GM23248 (cell line): ENCODE measurements at regions not wholly inside any gene's neighbourhood (a gene's known extent, or its start where the extent isn't known, plus 50 kb on each side); places are given as distances from the start of the nearest gene placed in this dataset.

Experiments used
- DNase-seq: peaks from one replicate; pipeline ENCODE4 v3.0.0-alpha.2; 2015
- H2AFZ ChIP-seq: fragments of 200-600 bp; sonication (generic); 2 replicates; pipeline ENCODE4 v1.6.1; 2016; ENCODE audit warnings: antibody characterized with exemption
- H3F3A ChIP-seq: fragments of 200-600 bp; sonication (generic); 2 replicates; pipeline ENCODE4 v1.6.1; 2016; ENCODE audit warnings: mild to moderate bottlenecking, antibody characterized with exemption, mixed run types; ENCODE audit not compliant: insufficient read depth
- H3K27ac ChIP-seq: fragments of 200-600 bp; sonication (generic); 2 replicates; pipeline ENCODE4 v1.5.1; 2016; ENCODE audit warnings: mild to moderate bottlenecking
- H3K27me3 ChIP-seq: fragments of 200-600 bp; sonication (generic); replicated peaks from 2 replicates; pipeline ENCODE4 v1.6.1; 2016; ENCODE audit warnings: mild to moderate bottlenecking; ENCODE audit not compliant: insufficient read depth
- H3K36me3 ChIP-seq: fragments of 200-600 bp; sonication (generic); 2 replicates; pipeline ENCODE4 v1.6.1; 2016; ENCODE audit warnings: low read depth, mild to moderate bottlenecking
- H3K4me1 ChIP-seq: fragments of 200-600 bp; sonication (generic); 2 replicates; pipeline ENCODE4 v1.6.1; 2016; ENCODE audit warnings: mild to moderate bottlenecking; ENCODE audit not compliant: insufficient read depth
- H3K4me2 ChIP-seq: fragments of 200-600 bp; sonication (generic); one replicate; pipeline ENCODE4 v1.6.1; 2016; ENCODE audit warnings: mild to moderate bottlenecking; ENCODE audit not compliant: unreplicated experiment
- H3K4me3 ChIP-seq: fragments of 200-600 bp; sonication (generic); 2 replicates; pipeline ENCODE4 v1.5.1; 2016; ENCODE audit warnings: mild to moderate bottlenecking
- H3K79me2 ChIP-seq: fragments of 200-600 bp; sonication (generic); 2 replicates; pipeline ENCODE4 v1.6.1; 2016; ENCODE audit warnings: mild to moderate bottlenecking; ENCODE audit not compliant: insufficient read depth
- H3K9ac ChIP-seq: fragments of 200-600 bp; sonication (generic); 2 replicates; pipeline ENCODE4 v1.6.1; 2016; ENCODE audit warnings: mild to moderate bottlenecking
- H3K9me2 ChIP-seq: fragments of 200-600 bp; sonication (generic); 2 replicates; pipeline ENCODE4 v1.6.1; 2016; ENCODE audit warnings: mixed run types, mild to moderate bottlenecking, moderate library complexity; ENCODE audit not compliant: insufficient read depth
- H3K9me3 ChIP-seq: fragments of 200-600 bp; sonication (generic); one replicate; pipeline ENCODE4 v1.6.1; 2017; ENCODE audit warnings: low read depth
- H4K20me1 ChIP-seq: fragments of 200-600 bp; sonication (generic); 2 replicates; pipeline ENCODE4 v1.6.0; 2016; ENCODE audit not compliant: insufficient read depth
- EZH2 ChIP-seq: fragments of 200-600 bp; sonication (generic); IDR thresholded peaks from 2 replicates; pipeline ENCODE4 v1.6.1; 2018; ENCODE audit warnings: antibody characterized with exemption, mild to moderate bottlenecking; ENCODE audit not compliant: insufficient read depth, poor library complexity, severe bottlenecking
- EZH2phosphoT487 ChIP-seq: fragments of 200-600 bp; sonication (generic); IDR thresholded peaks from 2 replicates; pipeline ENCODE4 v1.6.1; 2018; ENCODE audit warnings: antibody characterized with exemption, moderate library complexity, mild to moderate bottlenecking, low read depth; ENCODE audit not compliant: insufficient read depth
- WGBS, 2 experiments: methylation state at CpG; one replicate each; pipeline ENCODE4 v1.1.6; 2015 to 2017; ENCODE audit warnings: low lambda C conversion rate in 2 of 2, low coverage in 1 of 2; ENCODE audit errors: missing lambda C conversion rate in 2 of 2; 5-methylcytosine and 5-hydroxymethylcytosine counted together
- in situ Hi-C: fragments of 300-500 bp; cut with MboI; formaldehyde crosslinking; loops from 2 replicates; pipeline ENCODE4 v1.15.0; 2020

DNA sequence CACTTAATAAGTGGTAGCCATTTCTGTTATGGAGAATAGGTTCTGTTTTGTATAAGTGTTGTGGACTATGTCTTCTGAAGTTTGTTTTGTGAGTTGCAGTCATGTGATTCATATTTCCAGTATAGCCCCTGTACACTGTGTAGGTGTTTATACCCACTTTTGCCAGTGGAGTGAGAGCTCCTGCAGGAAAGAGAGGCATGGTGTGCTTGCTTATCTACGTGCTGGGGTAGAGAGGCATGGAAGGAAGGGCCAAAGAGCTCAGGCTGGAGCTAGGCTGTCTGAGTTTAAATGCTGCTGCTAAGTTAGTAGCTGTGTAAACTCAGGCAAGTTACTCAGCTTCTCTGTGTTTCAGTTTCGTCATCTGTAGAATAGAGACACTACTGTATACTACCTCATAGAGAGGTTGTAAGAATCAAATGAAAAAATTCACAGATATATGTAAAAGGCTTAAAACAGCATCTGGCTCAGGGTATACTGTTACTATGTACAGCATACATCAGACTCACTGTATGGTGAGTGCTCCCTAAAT lies 88.2 kb upstream of the SLC38A2 start:
- TF ChIP-seq EZH2phosphoT487 (no peak), EZH2 (no peak)
- Histone ChIP-seq H3K36me3 (no peaks in the 10 kb centered on the region), H2AFZ (no peak overlapping the region), H3K4me3 (no peak overlapping the region), H3K9me2 (no peaks in the 10 kb centered on the region), H3F3A (peaks cover 12% of the 10 kb centered on the region), H3K4me2 (no peak overlapping the region), H3K9ac (no peak overlapping the region), H3K79me2 (no peaks in the 10 kb centered on the region), H3K9me3 (peaks cover 4% of the 10 kb centered on the region), H3K4me1 (peaks cover 23% of the 10 kb centered on the region), H4K20me1 (no peaks in the 10 kb centered on the region), H3K27me3 (no peaks in the 10 kb centered on the region), H3K27ac (no peak overlapping the region)
- DNase-seq: no peak
- in situ Hi-C loops: no loop called here
- 98 to 100% methylated on average over 2 of the region's 2 CpGs for WGBS, 2 experiments

DNA sequence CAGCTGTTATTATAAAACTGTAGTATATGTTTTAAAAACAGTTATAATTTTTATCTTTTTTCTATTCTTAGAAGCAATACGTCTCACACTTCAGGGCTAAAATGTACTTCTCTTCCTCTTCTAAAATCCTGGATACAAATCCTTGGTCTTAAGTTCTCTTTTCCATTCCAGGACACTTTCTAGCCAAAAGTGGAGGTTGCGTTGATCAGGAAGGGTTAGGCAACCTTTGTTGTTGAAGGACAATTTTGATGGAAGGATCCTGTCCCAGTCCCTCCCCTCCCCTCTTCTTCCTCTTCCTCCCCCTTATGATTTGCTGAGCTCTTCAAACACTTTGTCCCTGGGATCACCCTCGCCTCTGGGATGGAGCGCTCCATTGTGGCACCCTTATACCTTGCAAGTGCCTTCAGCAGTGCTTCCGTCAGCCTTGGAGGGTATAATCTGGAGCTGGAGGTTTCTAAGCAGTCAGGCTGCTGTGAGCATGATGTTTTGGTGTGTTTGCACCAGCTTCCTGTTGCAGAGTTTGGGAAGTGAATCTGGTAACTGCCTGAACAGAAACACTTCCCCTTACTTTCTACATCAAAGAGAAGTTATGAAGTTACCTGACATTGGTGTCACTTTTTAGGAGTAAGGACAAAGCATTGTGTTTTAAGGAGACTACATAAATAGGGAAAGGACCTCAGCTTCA lies 87.4 kb upstream of the SLC38A2 start:
- WGBS, 2 experiments: 93 to 94% methylated on average over 5 of the region's 5 CpGs
- no peak for TF ChIP-seq EZH2
- TF ChIP-seq EZH2phosphoT487: no peak
- Histone ChIP-seq H3K4me1 (peaks cover 23% of the 10 kb centered on the region), H3K27me3 (no peaks in the 10 kb centered on the region), H3K4me2 (no peak overlapping the region), H3K4me3 (no peak overlapping the region), H3K27ac (no peak overlapping the region), H3K9ac (no peak overlapping the region), H3K36me3 (no peaks in the 10 kb centered on the region), H3K9me2 (no peaks in the 10 kb centered on the region), H3K79me2 (no peaks in the 10 kb centered on the region), H4K20me1 (no peaks in the 10 kb centered on the region), H3F3A (peaks cover 12% of the 10 kb centered on the region), H3K9me3 (peaks cover 2% of the 10 kb centered on the region), H2AFZ (no peak overlapping the region)
- in situ Hi-C loops: no loop called here
- DNase-seq: no peak

- H3K4me2 ChIP-seq: peak overlapping the region; percentile 10
- H3K79me2 ChIP-seq: no peaks in the 10 kb centered on the region
- in situ Hi-C loops: no loop called here
- no peak overlapping the region for H2AFZ ChIP-seq
- no peaks in the 10 kb centered on the region for H3K9me3 ChIP-seq
- TF ChIP-seq EZH2 (no peak), EZH2phosphoT487 (no peak)
- H3K27ac ChIP-seq: peak overlapping the region; percentile 35
- no peaks in the 10 kb centered on the region for H4K20me1 ChIP-seq
- no peaks in the 10 kb centered on the region for H3K9me2 ChIP-seq
- peaks cover 23% of the 10 kb centered on the region for H3K4me1 ChIP-seq
- H3K27me3 ChIP-seq: no peaks in the 10 kb centered on the region
- DNase-seq: peak; percentile 76
- WGBS, 2 experiments: 23 to 25% methylated on average over 4 of the region's 4 CpGs
- H3F3A ChIP-seq: peaks cover 12% of the 10 kb centered on the region
- H3K9ac ChIP-seq: no peak overlapping the region
- 0 out of 2 replicates have a peak overlapping the region, but pooled peaks have one; percentile 10 for H3K4me3 ChIP-seq
- H3K36me3 ChIP-seq: no peaks in the 10 kb centered on the region
Observed at GRCh38 chr12:46459111-46459510, 86.5 kb upstream of the SLC38A2 start.

- 92 to 96% methylated on average over 3 of the region's 3 CpGs for WGBS, 2 experiments
- H3K9ac ChIP-seq: no peak overlapping the region
- H3F3A ChIP-seq: peaks cover 12% of the 10 kb centered on the region
- DNase-seq: no peak
- no peaks in the 10 kb centered on the region for H3K9me2 ChIP-seq
- H3K27me3 ChIP-seq: no peaks in the 10 kb centered on the region
- H3K36me3 ChIP-seq: no peaks in the 10 kb centered on the region
- H3K9me3 ChIP-seq: no peaks in the 10 kb centered on the region
- no peak overlapping the region for H2AFZ ChIP-seq
- no peaks in the 10 kb centered on the region for H4K20me1 ChIP-seq
- TF ChIP-seq EZH2 (no peak), EZH2phosphoT487 (no peak)
- H3K27ac ChIP-seq: peak overlapping the region; percentile 35
- H3K79me2 ChIP-seq: no peaks in the 10 kb centered on the region
- 0 out of 2 replicates have a peak overlapping the region, but pooled peaks have one; percentile 10 for H3K4me3 ChIP-seq
- no peak overlapping the region for H3K4me2 ChIP-seq
- in situ Hi-C loops: no loop called here
- H3K4me1 ChIP-seq: peaks cover 24% of the 10 kb centered on the region
Observed at GRCh38 chr12:46458500-46459102, 86.0 kb upstream of the SLC38A2 start.
